HepG2 (cell line): ENCODE measurements at regions not wholly inside any gene's neighbourhood (a gene's known extent, or its start where the extent isn't known, plus 50 kb on each side); places are given as distances from the start of the nearest gene placed in this dataset.

Experiments used
- ATAC-seq: fragments of 200-7000 bp; cut with Tn5 transposase; 3 replicates; pipeline ENCODE4 v1.9.1; 2020; ENCODE audit warnings: mild to moderate bottlenecking, moderate library complexity
- BruUV-seq: library from RNA; stranded (reverse); fragments of 400-500 nt; replicated peaks from 2 replicates; lab custom pipeline; 2021; lab: Mats Ljungman, UMichigan
- CTCF ChIA-PET: fragments of 300-600 bp; formaldehyde crosslinking; extraction: SDS; loops from one replicate; lab custom pipeline; 2021; ENCODE audit warnings: low total read pairs, inconsistent platforms, low intra/inter-chr PET ratio; lab: Yijun Ruan, JAX
- POLR2A ChIA-PET: fragments of 350-600 bp; sonication (Branson Sonifier 250); formaldehyde crosslinking; loops from one replicate; lab custom pipeline; 2020; ENCODE audit warnings: antibody characterized with exemption, inconsistent platforms; lab: Yijun Ruan, JAX
- DNase-seq: peaks from one replicate; pipeline ENCODE4 v3.0.0-alpha.2; 2015; ENCODE audit warnings: low spot score
- FAIRE-seq: peaks from 3 replicates; lab custom pipeline; 2011; peaks lifted over from hg19 to GRCh38; lab: Jason Lieb, UNC
- H2AFZ ChIP-seq: one replicate; pipeline ENCODE4 v1.6.1; 2011; ENCODE audit warnings: low read length, inconsistent platforms
- H3K27ac ChIP-seq: fragments of 300-600 bp; 3 replicates; pipeline ENCODE4 v1.8.0; 2011; ENCODE audit warnings: mixed run types, mild to moderate bottlenecking, mixed read lengths, low read length, inconsistent platforms; ENCODE audit not compliant: insufficient read depth; ENCODE audit errors: extremely low read length
- H3K27me3 ChIP-seq, 2 experiments: fragments of 200-600 bp in 1 of 2; 2 replicates in 1 of 2; 3 replicates in 1 of 2; pipeline versions ENCODE4 v1.6.0 to v1.8.0; 2011; ENCODE audit warnings: low read length in 2 of 2, mild to moderate bottlenecking in 2 of 2, moderate library complexity in 2 of 2, inconsistent platforms in 1 of 2; ENCODE audit not compliant: insufficient read depth in 2 of 2, control insufficient read depth in 1 of 2
- H3K36me3 ChIP-seq, 2 experiments: fragments of 200-600 bp in 1 of 2; replicated peaks in 1 of 2; 2 replicates in 1 of 2; 3 replicates in 1 of 2; pipeline versions ENCODE4 v1.5.1 to v1.8.0; 2011; ENCODE audit warnings: low read length in 2 of 2, inconsistent platforms in 1 of 2; ENCODE audit not compliant: insufficient read depth in 2 of 2, control insufficient read depth in 1 of 2
- H3K4me1 ChIP-seq: 2 replicates; pipeline ENCODE4 v1.5.1; 2012; ENCODE audit warnings: low read length, inconsistent platforms; ENCODE audit not compliant: insufficient read depth
- H3K4me2 ChIP-seq: 2 replicates; pipeline ENCODE4 v1.6.0; 2011; ENCODE audit warnings: low read depth, low read length, inconsistent platforms
- H3K4me3 ChIP-seq, 3 experiments: fragments of 200-600 bp in 1 of 3; sonication (generic), shearing (Covaris generic) in 1 of 3; replicated peaks in 1 of 3; 2 replicates each; pipeline ENCODE4 v1.5.1; 2011 to 2016; ENCODE audit warnings: low read length in 3 of 3, inconsistent platforms in 2 of 3, low read depth in 2 of 3, mild to moderate bottlenecking in 2 of 3, control low read depth in 1 of 3, mixed read lengths in 1 of 3; ENCODE audit not compliant: insufficient read depth in 1 of 3
- H3K79me2 ChIP-seq: one replicate; pipeline ENCODE4 v1.6.1; 2011; ENCODE audit warnings: low read length, inconsistent platforms; ENCODE audit not compliant: insufficient read depth
- H3K9ac ChIP-seq: 2 replicates; pipeline ENCODE4 v1.6.0; 2011; ENCODE audit warnings: mild to moderate bottlenecking, low read depth, low read length, inconsistent platforms; ENCODE audit not compliant: insufficient read depth
- H3K9me3 ChIP-seq: 2 replicates; pipeline ENCODE4 v1.5.1; 2012; ENCODE audit warnings: mild to moderate bottlenecking, low read length
- H4K20me1 ChIP-seq: 2 replicates; pipeline ENCODE4 v1.6.0; 2011; ENCODE audit warnings: inconsistent platforms, mild to moderate bottlenecking, low read length, moderate library complexity; ENCODE audit not compliant: insufficient read depth
- ATRX ChIP-seq: sonication (generic); formaldehyde crosslinking; IDR thresholded peaks from 2 replicates; pipeline ENCODE4 v1.4.0; 2020; ENCODE audit warnings: missing genetic modification reagents, borderline replicate concordance
- HNRNPL ChIP-seq: fragments of 200-400 bp; formaldehyde crosslinking; IDR thresholded peaks from 2 replicates; pipeline ENCODE4 v1.6.1; 2017; ENCODE audit warnings: mild to moderate bottlenecking, low read depth, low read length
- IKZF1 ChIP-seq: fragments of 450-650 bp; IDR thresholded peaks from 2 replicates; pipeline ENCODE4 v1.7.1; 2016
- MEIS1 ChIP-seq: sonication (generic); formaldehyde crosslinking; IDR thresholded peaks from 2 replicates; pipeline ENCODE4 v1.9.0; 2021; ENCODE audit warnings: mild to moderate bottlenecking, missing genetic modification reagents, moderate library complexity, borderline replicate concordance
- TBX2 ChIP-seq: sonication (generic); formaldehyde crosslinking; IDR thresholded peaks from 2 replicates; pipeline ENCODE4 v1.5.0; 2020; ENCODE audit warnings: missing genetic modification reagents, mild to moderate bottlenecking, borderline replicate concordance
- ZSCAN12 ChIP-seq: sonication (generic); formaldehyde crosslinking; IDR thresholded peaks from 2 replicates; pipeline ENCODE4 v1.9.0; 2021; ENCODE audit warnings: mild to moderate bottlenecking, missing genetic modification reagents
- WGBS: methylation state at CpG from one replicate; pipeline ENCODE4 v1.1.6; 2017; ENCODE audit warnings: low lambda C conversion rate; 5-methylcytosine and 5-hydroxymethylcytosine counted together
- in situ Hi-C: cut with HindIII; loops from 2 replicates; pipeline ENCODE4 v1.10.0; 2017; ENCODE audit warnings: low pct_unique_long_range_greater_than_20kb; ENCODE audit not compliant: extremely low pct_ligation_motif_present
- intact Hi-C: fragments of 100-400 bp; cut with micrococcal nuclease; formaldehyde crosslinking; loops from one replicate; pipeline ENCODE4 v1.10.0; 2022; ENCODE audit not compliant: unreplicated experiment
- TF ChIP-seq, protein P1 (sequence below): sonication (generic); formaldehyde crosslinking; IDR thresholded peaks from 2 replicates; pipeline ENCODE4 v1.5.0; 2020; ENCODE audit warnings: mild to moderate bottlenecking, low read depth, missing genetic modification reagents, borderline replicate concordance
- TF ChIP-seq, protein P2 (sequence below): sonication (generic); formaldehyde crosslinking; IDR thresholded peaks from 2 replicates; pipeline ENCODE4 v1.8.1; 2022; ENCODE audit warnings: mild to moderate bottlenecking, missing genetic modification reagents

DNA sequence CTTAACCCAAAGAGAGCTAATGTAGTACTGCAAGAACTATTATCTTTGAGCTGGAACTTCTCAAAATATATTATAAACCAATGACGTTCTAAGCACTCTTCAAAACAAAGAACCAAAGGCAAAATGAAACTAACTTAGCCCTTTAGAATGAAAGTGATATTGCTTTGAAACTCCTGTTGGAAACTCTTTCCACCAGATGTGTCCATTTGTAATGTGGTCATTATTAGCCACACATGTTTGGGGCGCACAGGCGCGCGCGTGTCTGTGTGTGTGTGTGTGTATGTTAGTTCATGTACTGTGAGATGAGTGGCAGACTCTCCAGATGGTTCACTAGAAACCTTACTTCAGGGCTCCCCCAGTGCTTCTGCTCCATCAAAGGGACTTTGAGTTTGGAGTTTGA is 323.4 kb downstream of the BCL11A start (continued):
- TF ChIP-seq IKZF1 (no peak), MEIS1 (no peak), HNRNPL (no peak), ATRX (CRISPR knock-in tag) (no peak)

DNA sequence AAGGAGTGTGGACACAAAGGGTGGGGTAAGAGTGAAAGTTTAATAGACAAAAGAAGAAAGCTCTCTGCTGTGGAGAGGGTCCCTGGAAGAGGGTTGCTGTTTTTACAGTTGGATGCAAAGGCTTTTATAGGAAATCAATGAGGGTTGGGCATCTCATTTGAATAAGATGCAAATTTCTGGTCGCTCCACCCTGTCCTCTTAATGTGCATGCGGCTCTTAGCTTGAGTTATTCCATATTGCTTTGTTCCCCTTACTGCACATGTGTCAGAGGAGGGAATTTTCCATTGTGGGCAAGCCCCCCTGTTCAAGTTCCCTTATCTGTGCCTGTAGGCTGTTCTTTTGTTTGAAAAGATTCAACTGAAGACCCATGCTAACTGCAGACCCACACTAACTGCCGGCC is 326.5 kb downstream of the BCL11A start:
- no peak overlapping the region for H3K27ac ChIP-seq

More for the DNA sequence above, 326.5 kb downstream of the BCL11A start:
- ChIA-PET POLR2A (no interaction called here), CTCF (no interaction called here)
- DNase-seq (no peak), FAIRE-seq (no peak), ATAC-seq (no peak)
- Histone ChIP-seq H3K9ac (no peak overlapping the region), H3K36me3 (no peaks in the 10 kb centered on the region), H3K9me3 (peaks cover 13% of the 10 kb centered on the region), H3K4me3 (no peak overlapping the region), H3K79me2 (no peaks in the 10 kb centered on the region), H3K4me2 (no peak overlapping the region), H3K4me1 (no peaks in the 10 kb centered on the region), H2AFZ (no peak overlapping the region), H4K20me1 (no peaks in the 10 kb centered on the region), H3K27me3 (no peaks in the 10 kb centered on the region)
- 44% methylated on average over 3 of the region's 3 CpGs for WGBS
- TF ChIP-seq, protein P1, sequence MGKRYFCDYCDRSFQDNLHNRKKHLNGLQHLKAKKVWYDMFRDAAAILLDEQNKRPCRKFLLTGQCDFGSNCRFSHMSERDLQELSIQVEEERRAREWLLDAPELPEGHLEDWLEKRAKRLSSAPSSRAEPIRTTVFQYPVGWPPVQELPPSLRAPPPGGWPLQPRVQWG (CRISPR knock-in tag): no peak
- TF ChIP-seq TBX2 (CRISPR knock-in tag) (no peak), ZSCAN12 (CRISPR knock-in tag) (no peak)
- TF ChIP-seq, protein P2, sequence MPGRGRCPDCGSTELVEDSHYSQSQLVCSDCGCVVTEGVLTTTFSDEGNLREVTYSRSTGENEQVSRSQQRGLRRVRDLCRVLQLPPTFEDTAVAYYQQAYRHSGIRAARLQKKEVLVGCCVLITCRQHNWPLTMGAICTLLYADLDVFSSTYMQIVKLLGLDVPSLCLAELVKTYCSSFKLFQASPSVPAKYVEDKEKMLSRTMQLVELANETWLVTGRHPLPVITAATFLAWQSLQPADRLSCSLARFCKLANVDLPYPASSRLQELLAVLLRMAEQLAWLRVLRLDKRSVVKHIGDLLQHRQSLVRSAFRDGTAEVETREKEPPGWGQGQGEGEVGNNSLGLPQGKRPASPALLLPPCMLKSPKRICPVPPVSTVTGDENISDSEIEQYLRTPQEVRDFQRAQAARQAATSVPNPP (CRISPR knock-in tag): no peak
- BruUV-seq: no TSS peak
- intact Hi-C loops: no loop called here
- in situ Hi-C loops: no loop called here
